GM13976 (cell line): ENCODE measurements at regions not wholly inside any gene's neighbourhood (a gene's known extent, or its start where the extent isn't known, plus 50 kb on each side); places are given as distances from the start of the nearest gene placed in this dataset.

ENCODE experiments used
- DNase-seq: peaks from one replicate; pipeline ENCODE4 v3.0.0; 2012; ENCODE audit warnings: low spot score
- in situ Hi-C: fragments of 300-500 bp; cut with MboI; formaldehyde crosslinking; loops from one replicate; pipeline ENCODE4 v1.12.0; 2022; ENCODE audit warnings: low sequenced_read_pairs, mixed read lengths, inconsistent platforms; ENCODE audit not compliant: unreplicated experiment
- TF ChIP-seq, protein P1 (sequence below): IDR thresholded peaks from 2 replicates; pipeline ENCODE4 v1.5.1; 2012; ENCODE audit warnings: borderline replicate concordance, mild to moderate bottlenecking; ENCODE audit not compliant: insufficient read depth; ENCODE audit errors: extremely low read depth, missing control alignments, control extremely low read depth

DNA sequence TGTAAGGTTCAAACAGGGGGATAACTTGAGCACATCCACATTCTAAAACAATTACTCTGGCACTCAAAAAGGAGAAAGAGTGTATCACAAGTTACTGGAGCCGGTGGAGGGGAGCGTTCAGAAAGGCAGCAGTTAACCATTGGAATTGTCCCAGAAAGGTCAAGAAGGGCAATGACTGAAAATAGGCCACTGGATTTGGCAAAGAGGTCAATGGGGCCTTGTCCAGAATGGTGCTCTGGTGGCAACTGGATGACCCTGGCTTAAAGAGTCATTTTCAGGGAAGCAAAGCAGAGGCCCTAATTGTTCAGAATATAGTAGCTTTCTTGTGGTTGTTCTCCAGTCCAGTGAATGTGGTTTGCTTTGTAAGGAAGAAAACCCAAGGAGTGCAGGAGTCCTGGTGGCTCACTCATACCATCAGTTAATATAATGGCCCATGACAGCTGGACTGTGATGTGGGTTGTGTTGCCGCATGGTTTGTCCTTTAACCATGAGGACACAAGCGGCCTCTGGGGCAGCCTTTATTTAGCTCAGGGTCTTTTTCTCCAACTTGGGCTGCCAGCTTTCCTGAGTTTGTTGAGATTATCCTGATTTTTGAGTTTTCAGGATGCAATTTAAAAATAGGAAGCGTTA is 142.8 kb upstream of the PELI2 start:
- in situ Hi-C loops = no loop called here
- DNase-seq = no peak
- TF ChIP-seq, protein P1, sequence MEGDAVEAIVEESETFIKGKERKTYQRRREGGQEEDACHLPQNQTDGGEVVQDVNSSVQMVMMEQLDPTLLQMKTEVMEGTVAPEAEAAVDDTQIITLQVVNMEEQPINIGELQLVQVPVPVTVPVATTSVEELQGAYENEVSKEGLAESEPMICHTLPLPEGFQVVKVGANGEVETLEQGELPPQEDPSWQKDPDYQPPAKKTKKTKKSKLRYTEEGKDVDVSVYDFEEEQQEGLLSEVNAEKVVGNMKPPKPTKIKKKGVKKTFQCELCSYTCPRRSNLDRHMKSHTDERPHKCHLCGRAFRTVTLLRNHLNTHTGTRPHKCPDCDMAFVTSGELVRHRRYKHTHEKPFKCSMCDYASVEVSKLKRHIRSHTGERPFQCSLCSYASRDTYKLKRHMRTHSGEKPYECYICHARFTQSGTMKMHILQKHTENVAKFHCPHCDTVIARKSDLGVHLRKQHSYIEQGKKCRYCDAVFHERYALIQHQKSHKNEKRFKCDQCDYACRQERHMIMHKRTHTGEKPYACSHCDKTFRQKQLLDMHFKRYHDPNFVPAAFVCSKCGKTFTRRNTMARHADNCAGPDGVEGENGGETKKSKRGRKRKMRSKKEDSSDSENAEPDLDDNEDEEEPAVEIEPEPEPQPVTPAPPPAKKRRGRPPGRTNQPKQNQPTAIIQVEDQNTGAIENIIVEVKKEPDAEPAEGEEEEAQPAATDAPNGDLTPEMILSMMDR = no peak

DNA sequence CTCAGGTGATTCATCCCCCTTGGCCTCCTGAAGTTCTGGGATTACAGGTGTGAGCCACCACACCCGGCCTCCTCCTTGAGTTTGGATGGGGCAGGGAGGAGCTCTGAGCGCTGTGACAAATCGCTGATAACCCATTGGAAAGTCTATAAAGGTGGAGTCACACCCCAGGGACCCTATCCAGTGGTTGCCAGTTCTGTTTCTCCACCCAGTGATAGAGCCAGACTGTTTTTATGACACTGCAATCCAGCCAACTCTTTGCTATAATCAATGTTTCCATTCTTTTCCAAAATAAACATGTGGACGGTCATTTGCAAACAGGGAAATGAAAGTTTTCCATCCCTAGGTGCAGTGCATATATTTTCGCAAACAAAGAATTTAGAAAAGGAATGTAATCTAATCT is 142.0 kb upstream of the PELI2 start:
- TF ChIP-seq, protein P1 = no peak
- no peak for DNase-seq
- in situ Hi-C loops = no loop called here

DNA sequence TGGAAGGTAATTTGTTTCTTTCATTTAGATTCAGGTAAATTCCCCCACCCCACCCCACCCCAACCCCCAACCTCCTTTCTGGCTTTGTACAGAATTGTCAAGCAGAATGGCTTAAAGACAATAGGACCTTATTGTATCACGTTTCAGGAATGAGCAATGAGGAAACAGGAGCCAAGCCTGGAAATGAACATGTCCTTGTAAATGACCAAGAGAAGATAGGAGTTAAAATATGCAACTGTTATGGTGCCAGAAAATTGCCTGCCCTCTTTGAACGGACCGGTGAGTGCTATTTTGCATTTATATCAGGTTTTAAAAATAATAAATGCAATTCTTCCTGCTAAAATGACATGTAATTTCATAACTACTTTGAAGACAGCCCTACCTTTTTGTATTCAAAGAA is 141.6 kb upstream of the PELI2 start:
- in situ Hi-C loops = no loop called here
- no peak for DNase-seq
- TF ChIP-seq, protein P1 = no peak

DNA sequence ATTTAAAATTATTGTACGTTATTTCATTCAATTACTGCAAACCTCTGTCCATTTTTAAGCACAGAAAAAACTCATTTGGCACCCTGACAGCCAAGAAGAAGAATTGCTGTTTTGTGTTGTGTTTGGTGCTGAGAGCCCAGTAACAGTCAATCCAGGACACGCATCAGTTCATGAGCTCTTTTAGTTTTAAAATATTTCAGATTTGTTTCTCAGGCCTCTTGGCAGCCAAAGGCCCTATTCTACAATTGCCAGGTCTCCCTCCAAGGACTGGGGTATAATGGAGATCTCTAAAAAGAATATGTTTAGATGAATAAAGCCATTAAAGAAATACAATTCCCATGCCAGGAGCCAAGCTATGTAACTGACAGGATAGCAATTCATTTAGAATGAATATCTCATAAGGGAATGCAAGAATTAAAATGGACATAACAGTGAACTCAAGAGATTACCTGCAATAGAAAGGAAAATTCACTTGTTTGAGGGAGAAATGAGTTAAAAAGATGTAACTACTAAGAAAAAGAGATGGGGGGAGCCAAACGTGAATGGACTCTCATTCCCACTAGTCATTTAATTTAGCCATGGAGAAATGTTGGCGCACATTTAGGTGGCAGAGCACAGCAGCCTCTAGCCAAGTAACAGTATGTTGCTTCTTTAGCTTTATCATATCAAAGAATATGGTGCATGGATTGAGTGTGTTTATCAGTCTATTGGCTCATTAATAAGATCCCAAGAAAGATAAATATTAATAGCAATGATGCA is 140.6 kb upstream of the PELI2 start:
- TF ChIP-seq, protein P1 = no peak
- in situ Hi-C loops = no loop called here
- no peak for DNase-seq

DNA sequence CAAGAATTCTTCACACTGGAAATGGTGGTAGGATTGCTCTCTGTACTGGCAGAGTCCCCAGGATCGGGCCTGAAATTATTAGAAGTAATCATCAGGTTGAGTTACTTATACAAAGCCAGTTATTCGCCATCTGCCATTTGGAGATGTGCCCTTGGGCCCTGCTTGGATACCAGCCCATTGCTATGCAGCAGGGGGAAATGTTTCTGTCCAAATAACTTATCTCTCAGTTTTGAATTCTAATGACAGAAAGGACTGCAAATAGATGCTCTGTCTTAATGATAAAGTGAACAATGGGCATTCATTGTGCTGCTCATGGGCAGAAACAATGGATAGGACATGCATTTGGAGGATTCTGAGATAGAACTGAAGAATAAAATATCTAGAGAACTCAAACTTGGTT is 139.1 kb upstream of the PELI2 start:
- in situ Hi-C loops = no loop called here
- DNase-seq = no peak
- TF ChIP-seq, protein P1 = no peak

DNA sequence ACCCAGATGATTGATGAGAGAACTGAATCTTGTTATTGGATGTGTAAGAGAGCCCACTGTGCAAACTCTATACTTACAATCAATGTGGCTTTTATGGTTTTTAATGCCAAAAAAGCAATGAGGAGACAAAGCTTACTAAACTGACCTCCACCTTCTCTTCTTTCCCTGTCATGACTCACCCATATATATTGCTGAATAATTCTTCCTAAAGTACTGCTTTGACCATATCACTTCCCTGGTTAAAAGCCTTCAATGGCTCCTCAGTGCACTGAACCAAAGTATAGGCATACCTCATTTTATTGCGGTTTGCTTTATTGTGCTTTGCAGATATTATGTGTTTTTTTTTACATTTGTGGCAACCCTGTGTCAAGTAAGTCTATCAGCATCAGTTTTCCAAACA is 138.4 kb upstream of the PELI2 start:
- in situ Hi-C loops = no loop called here
- TF ChIP-seq, protein P1 = no peak

More for the DNA sequence above, 138.4 kb upstream of the PELI2 start:
- DNase-seq = no peak
